ENCODE measurements at regions not wholly inside any gene's neighbourhood (a gene's known extent, or its start where the extent isn't known, plus 50 kb on each side); places are given as distances from the start of the nearest gene placed in this dataset.

DNA sequence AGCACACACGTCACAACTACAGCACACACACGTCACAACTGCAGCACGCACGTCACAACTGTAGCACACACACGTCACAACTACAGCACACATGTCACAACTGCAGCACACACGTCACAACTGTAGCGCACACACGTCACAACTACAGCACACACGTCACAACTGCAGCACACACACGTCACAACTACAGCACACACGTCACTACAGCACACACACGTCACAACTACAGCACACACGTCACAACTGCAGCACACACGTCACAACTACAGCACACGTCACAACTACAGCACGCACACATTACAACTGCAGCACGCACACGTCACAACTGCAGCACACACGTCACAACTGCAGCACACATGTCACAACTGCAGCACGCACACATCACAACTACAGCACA lies 322.6 kb upstream of the AJAP1 start:
- no peaks in the 10 kb centered on the region for H3K36me3 ChIP-seq (ENCODE audit: control insufficient read depth, low read length)
- no peaks in the 10 kb centered on the region for H3F3A ChIP-seq (ENCODE audit: control insufficient read depth, insufficient read depth)
- no peaks in the 10 kb centered on the region for H4K20me1 ChIP-seq (ENCODE audit: control insufficient read depth, insufficient read depth, low read depth, low read length)
- TF ChIP-seq, protein P1, sequence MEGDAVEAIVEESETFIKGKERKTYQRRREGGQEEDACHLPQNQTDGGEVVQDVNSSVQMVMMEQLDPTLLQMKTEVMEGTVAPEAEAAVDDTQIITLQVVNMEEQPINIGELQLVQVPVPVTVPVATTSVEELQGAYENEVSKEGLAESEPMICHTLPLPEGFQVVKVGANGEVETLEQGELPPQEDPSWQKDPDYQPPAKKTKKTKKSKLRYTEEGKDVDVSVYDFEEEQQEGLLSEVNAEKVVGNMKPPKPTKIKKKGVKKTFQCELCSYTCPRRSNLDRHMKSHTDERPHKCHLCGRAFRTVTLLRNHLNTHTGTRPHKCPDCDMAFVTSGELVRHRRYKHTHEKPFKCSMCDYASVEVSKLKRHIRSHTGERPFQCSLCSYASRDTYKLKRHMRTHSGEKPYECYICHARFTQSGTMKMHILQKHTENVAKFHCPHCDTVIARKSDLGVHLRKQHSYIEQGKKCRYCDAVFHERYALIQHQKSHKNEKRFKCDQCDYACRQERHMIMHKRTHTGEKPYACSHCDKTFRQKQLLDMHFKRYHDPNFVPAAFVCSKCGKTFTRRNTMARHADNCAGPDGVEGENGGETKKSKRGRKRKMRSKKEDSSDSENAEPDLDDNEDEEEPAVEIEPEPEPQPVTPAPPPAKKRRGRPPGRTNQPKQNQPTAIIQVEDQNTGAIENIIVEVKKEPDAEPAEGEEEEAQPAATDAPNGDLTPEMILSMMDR (IDR thresholded peaks at IDR 0.05; ENCODE audit: low read depth, low read length, poor library complexity, severe bottlenecking) = no peak
- no peak for TF ChIP-seq EZH2phosphoT487 (IDR thresholded peaks at IDR 0.05; ENCODE audit: borderline replicate concordance, low read length)
- H3K27ac ChIP-seq (ENCODE audit: low read depth, low read length) = no peak overlapping the region
- H3K27me3 ChIP-seq (ENCODE audit: control insufficient read depth, low read length) = no peaks in the 10 kb centered on the region
- H3K79me2 ChIP-seq (ENCODE audit: control insufficient read depth, low read length) = no peaks in the 10 kb centered on the region
- no peaks in the 10 kb centered on the region for H3K9me2 ChIP-seq (replicated peaks; ENCODE audit: control insufficient read depth, low read length)
- no peak overlapping the region for H3K4me2 ChIP-seq (ENCODE audit: low read length)
- no peaks in the 10 kb centered on the region; the same call in 1 of the 2 replicates for H3K4me1 ChIP-seq (ENCODE audit: control insufficient read depth, low read length)
- peaks cover 6% of the 10 kb centered on the region for H3K9me3 ChIP-seq (ENCODE audit: control insufficient read depth, insufficient read depth, low read length)
- no peak overlapping the region for H3K4me3 ChIP-seq (ENCODE audit: low read length)

DNA sequence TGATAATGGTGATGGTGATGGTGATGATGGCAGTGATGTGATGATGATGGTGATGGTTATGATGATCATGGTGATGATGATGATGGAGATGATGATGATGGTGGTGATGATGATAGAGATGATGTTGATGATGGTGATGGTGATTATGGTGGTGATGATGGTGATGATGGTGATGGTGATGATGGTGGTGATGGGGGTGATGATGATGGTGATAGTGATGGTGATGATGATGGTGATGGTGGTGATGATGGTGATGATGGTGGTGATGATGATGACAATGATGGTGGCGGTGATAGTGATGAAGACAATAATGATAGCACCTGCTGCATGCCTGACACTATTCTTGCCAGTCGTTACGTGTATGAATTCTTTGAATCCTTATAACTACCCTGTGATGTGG lies 317.9 kb upstream of the AJAP1 start:
- H3K4me2 ChIP-seq (ENCODE audit: low read length) = no peak overlapping the region
- H3K36me3 ChIP-seq (ENCODE audit: control insufficient read depth, low read length) = no peaks in the 10 kb centered on the region
- H4K20me1 ChIP-seq (ENCODE audit: control insufficient read depth, insufficient read depth, low read depth, low read length) = no peaks in the 10 kb centered on the region
- H3K9me3 ChIP-seq (ENCODE audit: control insufficient read depth, insufficient read depth, low read length) = peaks cover 6% of the 10 kb centered on the region
- no peaks in the 10 kb centered on the region for H3K79me2 ChIP-seq (ENCODE audit: control insufficient read depth, low read length)
- H3K27me3 ChIP-seq (ENCODE audit: control insufficient read depth, low read length) = no peaks in the 10 kb centered on the region
- no peaks in the 10 kb centered on the region for H3F3A ChIP-seq (ENCODE audit: control insufficient read depth, insufficient read depth)
- no peaks in the 10 kb centered on the region for H3K4me1 ChIP-seq (ENCODE audit: control insufficient read depth, low read length)
- no peak for TF ChIP-seq EZH2phosphoT487 (IDR thresholded peaks at IDR 0.05; ENCODE audit: borderline replicate concordance, low read length)
- TF ChIP-seq, protein P1 (IDR thresholded peaks at IDR 0.05; ENCODE audit: low read depth, low read length, poor library complexity, severe bottlenecking) = no peak
- no peak overlapping the region for H3K27ac ChIP-seq (ENCODE audit: low read depth, low read length)
- H3K9me2 ChIP-seq (replicated peaks; ENCODE audit: control insufficient read depth, low read length) = no peaks in the 10 kb centered on the region
- H3K4me3 ChIP-seq (ENCODE audit: low read length) = no peak overlapping the region

DNA sequence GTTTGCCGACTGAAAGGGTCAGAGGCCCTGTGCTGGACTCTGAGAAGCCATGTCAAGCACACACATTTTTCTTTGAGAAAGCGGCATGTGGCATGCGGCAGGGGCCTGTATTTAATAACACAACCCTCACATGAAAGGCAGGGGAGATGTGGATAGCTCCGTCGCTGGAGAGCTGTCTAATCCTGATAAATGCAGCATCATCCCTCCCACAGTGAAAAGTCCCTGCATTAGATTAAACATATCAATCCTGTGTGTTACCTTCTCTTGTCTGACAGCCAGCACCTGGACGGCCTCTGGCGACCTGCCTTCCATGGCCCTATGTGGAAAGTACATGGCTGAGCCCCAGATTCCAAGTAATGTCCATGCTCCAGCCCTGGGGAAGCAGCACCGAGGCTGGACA lies 313.0 kb upstream of the AJAP1 start:
- Histone ChIP-seq H3K27ac (ENCODE audit: low read depth, low read length) (no peak overlapping the region), H3K4me1 (ENCODE audit: control insufficient read depth, low read length) (peaks cover 26% of the 10 kb centered on the region), H3K4me3 (ENCODE audit: low read length) (no peak overlapping the region), H3K4me2 (ENCODE audit: low read length) (no peak overlapping the region), H3F3A (ENCODE audit: control insufficient read depth, insufficient read depth) (no peaks in the 10 kb centered on the region), H3K27me3 (ENCODE audit: control insufficient read depth, low read length) (no peaks in the 10 kb centered on the region), H3K9me2 (replicated peaks; ENCODE audit: control insufficient read depth, low read length) (no peaks in the 10 kb centered on the region), H4K20me1 (ENCODE audit: control insufficient read depth, insufficient read depth, low read depth, low read length) (no peaks in the 10 kb centered on the region), H3K36me3 (ENCODE audit: control insufficient read depth, low read length) (no peaks in the 10 kb centered on the region), H3K79me2 (ENCODE audit: control insufficient read depth, low read length) (no peaks in the 10 kb centered on the region), H3K9me3 (ENCODE audit: control insufficient read depth, insufficient read depth, low read length) (no peaks in the 10 kb centered on the region)
- TF ChIP-seq EZH2phosphoT487 (IDR thresholded peaks at IDR 0.05; ENCODE audit: borderline replicate concordance, low read length) = no peak
- TF ChIP-seq, protein P1 (IDR thresholded peaks at IDR 0.05; ENCODE audit: low read depth, low read length, poor library complexity, severe bottlenecking) = no peak

All from DOHH2 (cell line).